ENCODE measurements at regions not wholly inside any gene's neighbourhood (a gene's known extent, or its start where the extent isn't known, plus 50 kb on each side); places are given as distances from the start of the nearest gene placed in this dataset.

DNA sequence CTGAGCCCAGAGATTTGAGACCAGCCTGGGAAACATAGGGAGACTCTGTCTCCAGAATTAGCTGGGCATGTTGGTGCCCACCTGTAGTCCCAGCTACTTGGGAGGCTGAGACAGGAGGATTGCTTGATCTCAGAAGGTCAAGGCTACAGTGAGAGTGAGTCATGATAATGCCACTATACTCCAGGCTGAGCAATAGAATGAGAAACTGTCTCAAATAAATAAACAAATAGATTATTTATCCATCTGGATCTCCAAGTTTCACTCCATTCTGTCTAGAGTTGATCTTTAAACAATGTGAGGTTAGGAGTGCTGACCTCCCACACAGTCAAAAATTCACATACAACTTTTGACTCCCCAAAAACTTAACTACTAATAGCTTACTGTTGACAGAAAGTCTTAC lies 106.8 kb upstream of the PALMD start:
- no peak overlapping the region for H3K9ac ChIP-seq (ENCODE audit: low read length)
- no peaks in the 10 kb centered on the region for H3K9me3 ChIP-seq (ENCODE audit: low read length)
- DNase-seq, result no peak
- H3K4me2 ChIP-seq (ENCODE audit: low read depth, low read length, poor library complexity, severe bottlenecking), result no peak overlapping the region
- H4K20me1 ChIP-seq (ENCODE audit: insufficient read depth, low read depth, low read length), result no peaks in the 10 kb centered on the region
- H2AFZ ChIP-seq (ENCODE audit: low read length), result no peak overlapping the region
- no peaks in the 10 kb centered on the region for H3K27me3 ChIP-seq (ENCODE audit: low read length)
- no peaks in the 10 kb centered on the region for H3K36me3 ChIP-seq (ENCODE audit: insufficient read depth, low read length)
- H3K4me3 ChIP-seq (ENCODE audit: low read length), result no peak overlapping the region
- H3K9me2 ChIP-seq (replicated peaks; ENCODE audit: insufficient read depth, low read length), result no peaks in the 10 kb centered on the region
- no peaks in the 10 kb centered on the region for H3K79me2 ChIP-seq (ENCODE audit: low read length)
- no peaks in the 10 kb centered on the region for H3K4me1 ChIP-seq (ENCODE audit: low read length)
- no peak overlapping the region for H3K27ac ChIP-seq (ENCODE audit: low read length)

DNA sequence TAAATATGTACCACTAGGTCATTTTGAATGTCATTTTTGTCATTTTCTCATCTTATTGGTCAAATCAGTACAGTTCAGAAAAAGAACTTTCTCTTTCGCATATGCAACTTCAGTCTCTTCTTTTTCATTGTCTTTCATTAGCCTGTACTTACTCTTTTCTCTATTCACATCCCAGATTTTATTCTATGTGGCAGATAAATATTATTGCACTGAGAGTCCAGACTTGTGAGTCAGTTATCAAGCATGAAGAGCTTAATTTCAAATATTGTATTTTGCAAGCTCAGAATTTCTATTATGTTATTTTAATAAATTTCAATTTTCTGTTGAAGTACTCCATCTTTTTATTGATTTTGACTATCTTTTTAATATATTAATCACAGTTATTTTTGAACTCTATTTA lies 105.2 kb upstream of the PALMD start:
- no peaks in the 10 kb centered on the region for H4K20me1 ChIP-seq (ENCODE audit: insufficient read depth, low read depth, low read length)
- H2AFZ ChIP-seq (ENCODE audit: low read length), result no peak overlapping the region
- no peaks in the 10 kb centered on the region for H3K36me3 ChIP-seq (ENCODE audit: insufficient read depth, low read length)
- no peaks in the 10 kb centered on the region for H3K79me2 ChIP-seq (ENCODE audit: low read length)
- DNase-seq, result no peak
- no peak overlapping the region for H3K4me2 ChIP-seq (ENCODE audit: low read depth, low read length, poor library complexity, severe bottlenecking)
- no peaks in the 10 kb centered on the region for H3K4me1 ChIP-seq (ENCODE audit: low read length)
- H3K4me3 ChIP-seq (ENCODE audit: low read length), result no peak overlapping the region
- H3K27me3 ChIP-seq (ENCODE audit: low read length), result no peaks in the 10 kb centered on the region
- no peak overlapping the region for H3K27ac ChIP-seq (ENCODE audit: low read length)
- H3K9me2 ChIP-seq (replicated peaks; ENCODE audit: insufficient read depth, low read length), result no peaks in the 10 kb centered on the region
- no peak overlapping the region for H3K9ac ChIP-seq (ENCODE audit: low read length)
- no peaks in the 10 kb centered on the region for H3K9me3 ChIP-seq (ENCODE audit: low read length)

DNA sequence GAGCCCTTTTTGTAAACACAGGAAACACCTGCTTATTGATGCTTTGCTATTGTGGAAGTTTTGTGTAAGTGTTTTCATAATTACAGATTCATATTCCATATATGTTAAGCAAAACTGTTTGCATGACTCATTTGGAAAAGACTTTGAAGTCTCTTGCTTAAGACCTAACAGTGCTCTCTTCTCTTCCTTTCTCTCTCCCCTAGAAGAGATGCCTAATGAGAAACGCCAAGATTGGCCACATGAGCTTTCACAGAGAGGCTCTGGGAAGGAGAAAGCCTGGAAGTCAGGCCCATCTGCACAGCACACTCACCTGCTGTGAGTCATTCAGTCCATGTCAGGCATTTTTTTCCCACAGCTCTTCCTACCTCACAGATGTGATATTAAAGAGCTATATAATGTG lies 101.6 kb upstream of the PALMD start:
- Histone ChIP-seq H3K4me3 (ENCODE audit: low read length) (no peak overlapping the region), H3K79me2 (ENCODE audit: low read length) (no peaks in the 10 kb centered on the region), H3K36me3 (ENCODE audit: insufficient read depth, low read length) (no peaks in the 10 kb centered on the region), H3K27ac (ENCODE audit: low read length) (no peak overlapping the region), H3K9ac (ENCODE audit: low read length) (no peak overlapping the region), H3K9me3 (ENCODE audit: low read length) (no peaks in the 10 kb centered on the region), H3K4me1 (ENCODE audit: low read length) (peaks cover 5% of the 10 kb centered on the region; the same call in 1 of the 2 replicates), H3K4me2 (ENCODE audit: low read depth, low read length, poor library complexity, severe bottlenecking) (no peak overlapping the region), H3K27me3 (ENCODE audit: low read length) (no peaks in the 10 kb centered on the region), H3K9me2 (replicated peaks; ENCODE audit: insufficient read depth, low read length) (no peaks in the 10 kb centered on the region), H4K20me1 (ENCODE audit: insufficient read depth, low read depth, low read length) (no peaks in the 10 kb centered on the region), H2AFZ (ENCODE audit: low read length) (no peak overlapping the region)
- DNase-seq, result no peak

DNA sequence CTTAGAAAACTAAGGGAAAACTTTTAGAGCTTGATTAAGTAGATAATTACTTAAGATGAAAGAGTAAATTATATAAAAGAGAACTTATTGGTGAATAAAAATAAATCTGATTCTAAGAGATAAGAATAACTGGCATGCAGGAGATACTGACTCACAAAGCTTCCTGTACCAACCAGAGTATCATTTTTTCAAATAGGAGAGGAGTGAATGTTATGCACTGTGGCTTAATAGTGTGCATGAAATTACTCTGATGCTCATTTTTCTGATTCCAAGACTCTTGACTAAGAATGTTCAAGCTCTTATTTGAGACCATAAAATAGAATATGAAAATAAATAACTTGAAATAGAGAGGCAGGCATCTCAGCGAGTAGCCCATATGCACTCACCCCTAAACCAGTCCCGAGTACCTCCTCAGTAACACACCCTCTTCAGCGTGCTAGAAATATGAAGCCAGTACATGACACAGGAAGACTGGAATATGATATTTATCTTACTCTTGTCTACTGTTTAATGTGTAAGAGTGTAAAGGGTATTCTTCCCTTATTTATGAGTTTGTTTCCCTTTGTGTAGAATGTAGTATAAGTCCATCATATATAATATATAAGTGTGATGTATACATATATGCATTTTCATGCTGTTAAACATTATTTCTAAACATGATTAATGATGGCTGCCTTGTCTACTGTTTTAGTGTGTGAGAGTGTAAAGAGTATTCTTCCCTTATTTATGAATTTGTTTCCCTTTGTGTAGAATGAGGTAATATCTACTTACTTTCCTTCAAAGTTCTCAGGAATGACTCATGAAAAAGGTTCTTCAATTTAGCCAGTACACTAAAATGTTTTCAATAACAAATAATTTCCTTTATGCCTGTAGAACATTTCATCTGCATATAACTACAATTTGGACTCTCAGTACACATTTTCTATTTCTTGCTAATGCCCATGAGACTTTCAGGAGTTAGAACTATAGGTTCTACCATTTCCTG lies 99.2 kb upstream of the PALMD start:
- no peak overlapping the region for H2AFZ ChIP-seq (ENCODE audit: low read length)

DNA sequence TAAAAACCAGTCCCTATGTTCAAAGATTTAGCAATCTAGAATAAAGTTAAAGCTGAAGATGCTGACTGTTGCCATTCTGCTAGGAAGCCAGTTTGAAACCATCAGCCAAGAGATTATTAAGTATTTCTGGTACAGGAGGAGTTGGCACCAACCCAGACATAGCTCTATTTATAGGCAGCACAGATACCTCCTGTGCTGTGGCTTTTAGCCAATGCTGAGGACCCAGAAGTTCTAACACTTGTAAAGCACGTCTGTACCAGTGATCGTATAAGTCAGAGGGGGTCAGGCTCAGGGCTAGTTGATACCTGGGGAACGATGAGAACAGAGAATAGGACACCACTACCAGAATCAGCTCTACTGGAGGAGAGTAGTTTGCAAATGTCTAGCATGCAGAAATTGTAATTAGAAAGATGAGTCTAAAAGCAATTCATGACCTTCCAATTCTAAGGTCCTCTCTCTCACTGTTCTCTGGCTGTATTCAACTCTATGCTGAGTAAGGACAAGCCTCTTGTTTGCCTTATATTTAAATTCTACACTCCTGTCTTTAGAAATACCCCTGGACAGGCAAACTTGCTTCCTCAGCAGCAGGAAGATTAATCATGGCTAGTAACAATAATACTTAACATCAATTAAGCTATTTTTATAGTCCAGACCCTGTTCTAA lies 96.8 kb upstream of the PALMD start:
- Histone ChIP-seq H4K20me1 (ENCODE audit: insufficient read depth, low read depth, low read length) (no peaks in the 10 kb centered on the region), H3K79me2 (ENCODE audit: low read length) (no peaks in the 10 kb centered on the region), H3K27ac (ENCODE audit: low read length) (no peak overlapping the region), H3K9me2 (replicated peaks; ENCODE audit: insufficient read depth, low read length) (no peaks in the 10 kb centered on the region), H3K4me3 (ENCODE audit: low read length) (no peak overlapping the region), H3K27me3 (ENCODE audit: low read length) (no peaks in the 10 kb centered on the region), H3K36me3 (ENCODE audit: insufficient read depth, low read length) (no peaks in the 10 kb centered on the region), H2AFZ (ENCODE audit: low read length) (no peak overlapping the region), H3K9ac (ENCODE audit: low read length) (no peak overlapping the region), H3K4me1 (ENCODE audit: low read length) (peaks cover 5% of the 10 kb centered on the region; the same call in 1 of the 2 replicates), H3K4me2 (ENCODE audit: low read depth, low read length, poor library complexity, severe bottlenecking) (no peak overlapping the region), H3K9me3 (ENCODE audit: low read length) (no peaks in the 10 kb centered on the region)
- DNase-seq, result no peak

More for the DNA sequence above, 99.2 kb upstream of the PALMD start:
- Histone ChIP-seq H3K4me1 (ENCODE audit: low read length) (peaks cover 5% of the 10 kb centered on the region; the same call in 1 of the 2 replicates), H3K4me3 (ENCODE audit: low read length) (no peak overlapping the region), H3K27me3 (ENCODE audit: low read length) (no peaks in the 10 kb centered on the region), H4K20me1 (ENCODE audit: insufficient read depth, low read depth, low read length) (no peaks in the 10 kb centered on the region), H3K27ac (ENCODE audit: low read length) (no peak overlapping the region), H3K9me3 (ENCODE audit: low read length) (no peaks in the 10 kb centered on the region), H3K9me2 (replicated peaks; ENCODE audit: insufficient read depth, low read length) (no peaks in the 10 kb centered on the region), H3K4me2 (ENCODE audit: low read depth, low read length, poor library complexity, severe bottlenecking) (no peak overlapping the region), H3K79me2 (ENCODE audit: low read length) (no peaks in the 10 kb centered on the region), H3K36me3 (ENCODE audit: insufficient read depth, low read length) (no peaks in the 10 kb centered on the region), H3K9ac (ENCODE audit: low read length) (no peak overlapping the region)
- no peak for DNase-seq

DNA sequence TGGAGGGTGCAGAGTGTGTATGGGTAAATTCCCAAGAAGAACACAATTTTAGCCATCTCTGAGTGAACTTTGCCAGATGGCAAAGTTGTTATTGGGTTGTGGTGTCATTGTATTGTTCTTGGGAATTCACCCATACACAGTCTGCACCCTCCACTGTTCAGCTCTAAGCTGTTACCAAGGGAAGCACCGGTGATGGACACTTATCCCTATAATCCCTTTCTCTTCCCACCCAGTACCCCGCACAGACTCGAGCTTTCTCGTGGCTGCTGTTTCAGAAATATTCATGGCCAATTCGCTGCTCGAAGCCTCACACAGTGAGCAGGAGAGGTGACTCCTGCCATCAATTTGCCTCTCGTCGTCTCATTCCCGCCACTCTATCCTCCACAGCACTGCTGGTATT lies 95.7 kb upstream of the PALMD start:
- no peak overlapping the region for H2AFZ ChIP-seq (ENCODE audit: low read length)
- no peak overlapping the region for H3K27ac ChIP-seq (ENCODE audit: low read length)
- no peaks in the 10 kb centered on the region for H3K36me3 ChIP-seq (ENCODE audit: insufficient read depth, low read length)
- no peak overlapping the region for H3K4me3 ChIP-seq (ENCODE audit: low read length)
- no peaks in the 10 kb centered on the region for H3K9me3 ChIP-seq (ENCODE audit: low read length)
- no peaks in the 10 kb centered on the region for H4K20me1 ChIP-seq (ENCODE audit: insufficient read depth, low read depth, low read length)
- DNase-seq, result no peak
- H3K9ac ChIP-seq (ENCODE audit: low read length), result no peak overlapping the region
- H3K79me2 ChIP-seq (ENCODE audit: low read length), result no peaks in the 10 kb centered on the region
- H3K4me2 ChIP-seq (ENCODE audit: low read depth, low read length, poor library complexity, severe bottlenecking), result no peak overlapping the region
- H3K27me3 ChIP-seq (ENCODE audit: low read length), result no peaks in the 10 kb centered on the region
- H3K4me1 ChIP-seq (ENCODE audit: low read length), result peaks cover 5% of the 10 kb centered on the region; the same call in 1 of the 2 replicates
- no peaks in the 10 kb centered on the region for H3K9me2 ChIP-seq (replicated peaks; ENCODE audit: insufficient read depth, low read length)

DNA sequence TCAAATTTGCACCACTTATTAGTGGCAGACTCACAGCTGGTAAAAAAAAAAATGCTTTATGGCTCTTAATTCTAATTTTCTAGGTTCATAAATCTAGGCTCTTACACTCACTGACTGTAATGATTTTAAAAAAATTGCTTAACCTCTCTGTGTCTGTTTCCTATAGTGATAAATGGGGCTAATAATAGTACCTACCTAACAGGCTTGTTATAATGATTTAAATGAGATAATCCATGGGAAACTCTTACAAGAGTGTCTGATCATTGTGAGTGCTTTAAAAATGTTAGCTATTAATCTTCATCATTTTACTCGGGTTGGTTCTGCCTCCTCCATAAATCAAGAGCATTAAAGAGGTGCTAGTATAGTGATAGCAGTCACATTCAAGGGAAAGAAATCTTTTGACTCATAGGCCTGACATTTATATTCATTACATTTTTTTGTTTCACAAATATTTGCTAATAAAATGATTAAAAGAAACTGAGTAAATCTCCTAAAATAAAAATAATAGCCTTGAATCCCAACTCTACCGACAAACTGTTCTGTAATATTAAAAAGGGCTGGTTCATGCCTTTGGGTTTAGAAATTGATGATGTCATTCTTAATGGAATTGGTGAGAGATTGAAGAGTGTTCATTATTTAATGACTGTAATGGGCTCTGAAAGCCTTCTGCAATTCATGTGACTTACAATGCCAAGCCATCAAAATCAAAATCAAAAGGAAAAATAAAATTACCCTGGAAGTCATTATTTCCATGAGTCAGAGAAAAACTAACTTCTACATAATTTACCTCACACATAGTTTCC lies 93.9 kb upstream of the PALMD start:
- no peak for DNase-seq
- Histone ChIP-seq H2AFZ (ENCODE audit: low read length) (no peak overlapping the region), H3K9me3 (ENCODE audit: low read length) (no peaks in the 10 kb centered on the region), H3K9ac (ENCODE audit: low read length) (no peak overlapping the region), H3K79me2 (ENCODE audit: low read length) (no peaks in the 10 kb centered on the region), H3K27ac (ENCODE audit: low read length) (no peak overlapping the region), H3K4me1 (ENCODE audit: low read length) (peaks cover 5% of the 10 kb centered on the region; the same call in 1 of the 2 replicates), H3K4me2 (ENCODE audit: low read depth, low read length, poor library complexity, severe bottlenecking) (no peak overlapping the region), H3K36me3 (ENCODE audit: insufficient read depth, low read length) (no peaks in the 10 kb centered on the region), H3K27me3 (ENCODE audit: low read length) (no peaks in the 10 kb centered on the region), H3K9me2 (replicated peaks; ENCODE audit: insufficient read depth, low read length) (no peaks in the 10 kb centered on the region), H3K4me3 (ENCODE audit: low read length) (no peak overlapping the region), H4K20me1 (ENCODE audit: insufficient read depth, low read depth, low read length) (no peaks in the 10 kb centered on the region)

DNA sequence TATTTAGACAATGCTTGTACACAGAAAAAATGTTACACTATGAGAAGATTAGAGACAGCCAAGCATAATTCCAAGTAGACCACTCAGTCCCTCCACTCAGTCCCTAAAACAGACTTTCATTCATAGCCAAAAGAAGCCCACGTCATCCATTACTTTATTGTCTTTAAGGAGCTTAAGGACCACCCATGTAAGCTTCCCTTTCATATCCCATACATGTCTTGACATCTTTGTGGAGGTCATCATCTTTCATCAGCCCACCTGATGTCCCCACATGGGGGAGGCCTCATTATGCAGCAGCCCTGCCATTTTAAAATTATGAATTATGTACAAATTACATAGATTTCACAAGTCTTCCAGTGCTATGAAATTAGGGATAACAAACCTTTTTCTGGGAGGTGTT lies 92.6 kb upstream of the PALMD start:
- Histone ChIP-seq H3K9me2 (replicated peaks; ENCODE audit: insufficient read depth, low read length) (no peaks in the 10 kb centered on the region), H3K4me3 (ENCODE audit: low read length) (no peak overlapping the region), H3K4me1 (ENCODE audit: low read length) (peaks cover 5% of the 10 kb centered on the region; the same call in 1 of the 2 replicates), H4K20me1 (ENCODE audit: insufficient read depth, low read depth, low read length) (no peaks in the 10 kb centered on the region), H3K9me3 (ENCODE audit: low read length) (no peaks in the 10 kb centered on the region), H3K9ac (ENCODE audit: low read length) (no peak overlapping the region), H3K27ac (ENCODE audit: low read length) (no peak overlapping the region), H3K79me2 (ENCODE audit: low read length) (no peaks in the 10 kb centered on the region), H2AFZ (ENCODE audit: low read length) (no peak overlapping the region), H3K36me3 (ENCODE audit: insufficient read depth, low read length) (no peaks in the 10 kb centered on the region), H3K27me3 (ENCODE audit: low read length) (no peaks in the 10 kb centered on the region), H3K4me2 (ENCODE audit: low read depth, low read length, poor library complexity, severe bottlenecking) (no peak overlapping the region)
- DNase-seq, result no peak
